OCI-LY7 (cell line): ENCODE measurements at regions not wholly inside any gene's neighbourhood (a gene's known extent, or its start where the extent isn't known, plus 50 kb on each side); places are given as distances from the start of the nearest gene placed in this dataset.
"Not testable (repeated sequence)": the region's sequence is repeated elsewhere in the genome, so short reads cannot be mapped to it uniquely, and the experiment has no call there.

Experiments
- BruUV-seq: library from RNA; stranded (reverse); fragments of 400-500 nt; replicated peaks from 2 replicates; lab custom pipeline; 2021; lab: Mats Ljungman, UMichigan
- CTCF ChIA-PET: fragments of 300-600 bp; sonication (Branson Sonifier 250); formaldehyde crosslinking; loops from one replicate; lab custom pipeline; 2022; ENCODE audit warnings: antibody characterized with exemption; ENCODE audit not compliant: unreplicated experiment; lab: Charles Lee
- POLR2A ChIA-PET: fragments of 300-600 bp; sonication (Branson Sonifier 250); formaldehyde crosslinking; loops from one replicate; lab custom pipeline; 2022; ENCODE audit warnings: antibody characterized with exemption; lab: Charles Lee
- DNase-seq: peaks from one replicate; pipeline ENCODE4 v3.0.0-alpha.2; 2015; ENCODE audit warnings: low spot score
- H2AFZ ChIP-seq: fragments of 200-600 bp; sonication (generic), shearing (Covaris generic); 2 replicates; pipeline ENCODE4 v1.6.1; 2014; ENCODE audit warnings: mild to moderate bottlenecking, antibody characterized with exemption, low read length, moderate library complexity
- H3K27ac ChIP-seq: fragments of 200-600 bp; sonication (generic); 2 replicates; pipeline ENCODE4 v1.5.1; 2014; ENCODE audit warnings: mixed run types, low read depth, mild to moderate bottlenecking, moderate library complexity, low read length, inconsistent platforms; ENCODE audit not compliant: poor library complexity, severe bottlenecking
- H3K36me3 ChIP-seq: fragments of 200-600 bp; sonication (generic); 2 replicates; pipeline ENCODE4 v1.6.1; 2014; ENCODE audit warnings: mild to moderate bottlenecking, antibody characterized with exemption, low read length, moderate library complexity, mixed read lengths; ENCODE audit not compliant: insufficient read depth
- H3K4me1 ChIP-seq: fragments of 200-600 bp; sonication (generic); 2 replicates; pipeline ENCODE4 v1.5.1; 2014; ENCODE audit warnings: mild to moderate bottlenecking, low read length; ENCODE audit not compliant: insufficient read depth, poor library complexity, severe bottlenecking
- H3K4me2 ChIP-seq: fragments of 200-600 bp; sonication (generic); 2 replicates; pipeline ENCODE4 v1.6.1; 2014; ENCODE audit warnings: mild to moderate bottlenecking, low read length
- H3K4me3 ChIP-seq: fragments of 200-600 bp; sonication (generic); 2 replicates; pipeline ENCODE4 v1.5.1; 2014; ENCODE audit warnings: mild to moderate bottlenecking, low read depth, low read length; ENCODE audit not compliant: poor library complexity, severe bottlenecking
- H3K79me2 ChIP-seq: fragments of 200-600 bp; sonication (generic); 2 replicates; pipeline ENCODE4 v1.6.1; 2016; ENCODE audit warnings: low read depth, mild to moderate bottlenecking, low read length, moderate library complexity, mixed read lengths; ENCODE audit not compliant: insufficient read depth
- H3K9me2 ChIP-seq: fragments of 200-600 bp; sonication (generic); 2 replicates; pipeline ENCODE4 v1.6.1; 2016; ENCODE audit warnings: mild to moderate bottlenecking, low read length, mixed read lengths; ENCODE audit not compliant: insufficient read depth
- H3K9me3 ChIP-seq: fragments of 200-600 bp; sonication (generic); 2 replicates; pipeline ENCODE4 v1.6.1; 2014; ENCODE audit warnings: mild to moderate bottlenecking, mixed run types, low read length, mixed read lengths
- H4K20me1 ChIP-seq: fragments of 200-600 bp; sonication (generic); 2 replicates; pipeline ENCODE4 v1.6.1; 2014; ENCODE audit warnings: mild to moderate bottlenecking, antibody characterized with exemption, low read length, moderate library complexity, mixed read lengths; ENCODE audit not compliant: insufficient read depth
- CTCF ChIP-seq: fragments of 200-600 bp; sonication (generic); conservative IDR thresholded peaks from 2 replicates; pipeline ENCODE4 v1.5.1; 2014; ENCODE audit warnings: mild to moderate bottlenecking, antibody characterized with exemption, low read length, moderate library complexity, mixed read lengths
- EZH2phosphoT487 ChIP-seq: fragments of 200-600 bp; sonication (generic); IDR thresholded peaks from 2 replicates; pipeline ENCODE4 v1.6.1; 2018; ENCODE audit warnings: low read depth, borderline replicate concordance, mild to moderate bottlenecking, mixed run types, antibody characterized with exemption, low read length, moderate library complexity, mixed read lengths
- intact Hi-C: fragments of 100-400 bp; cut with micrococcal nuclease; formaldehyde crosslinking; loops from one replicate; pipeline ENCODE4 v1.10.0; 2022; ENCODE audit not compliant: unreplicated experiment

- Histone ChIP-seq H3K9me3 (no peaks in the 10 kb centered on the region), H3K9me2 (no peaks in the 10 kb centered on the region), H3K4me3 (no peak overlapping the region), H3K4me2 (no peak overlapping the region), H2AFZ (no peak overlapping the region), H4K20me1 (no peaks in the 10 kb centered on the region), H3K79me2 (no peaks in the 10 kb centered on the region), H3K36me3 (no peaks in the 10 kb centered on the region), H3K27ac (no peak overlapping the region), H3K4me1 (no peaks in the 10 kb centered on the region)
- TF ChIP-seq CTCF, result no peak
- no peak for TF ChIP-seq EZH2phosphoT487
- ChIA-PET CTCF (no interaction called here), POLR2A (no interaction called here)
- DNase-seq, result no peak
- BruUV-seq, result no TSS peak
- intact Hi-C loops, result no loop called here
Observed at GRCh38 chr6:76885861-76886301, 577.4 kb downstream of the HTR1B start.

GRCh38 chr6:76881414-76881813 is 581.9 kb downstream of the HTR1B start:
- H3K27ac ChIP-seq, result no peak overlapping the region
- no peak overlapping the region for H2AFZ ChIP-seq
- H3K4me2 ChIP-seq, result no peak overlapping the region
- POLR2A ChIA-PET, result no interaction called here
- H4K20me1 ChIP-seq, result no peaks in the 10 kb centered on the region
- no peaks in the 10 kb centered on the region for H3K9me3 ChIP-seq
- intact Hi-C loops, result no loop called here
- no peaks in the 10 kb centered on the region for H3K79me2 ChIP-seq
- H3K4me3 ChIP-seq, result no peak overlapping the region
- BruUV-seq, result no TSS peak
- CTCF ChIA-PET, result no interaction called here
- DNase-seq, result no peak
- H3K4me1 ChIP-seq, result no peaks in the 10 kb centered on the region
- no peaks in the 10 kb centered on the region for H3K9me2 ChIP-seq
- TF ChIP-seq EZH2phosphoT487, result no peak
- TF ChIP-seq CTCF, result no peak
- H3K36me3 ChIP-seq, result no peaks in the 10 kb centered on the region

GRCh38 chr6:76876922-76877553 is 586.3 kb downstream of the HTR1B start:
- no peak for DNase-seq
- POLR2A ChIA-PET, result no interaction called here
- CTCF ChIA-PET, result no interaction called here
- H3K9me2 ChIP-seq, result no peaks in the 10 kb centered on the region
- H4K20me1 ChIP-seq, result no peaks in the 10 kb centered on the region
- no peak overlapping the region for H3K4me2 ChIP-seq
- H2AFZ ChIP-seq, result no peak overlapping the region
- no peaks in the 10 kb centered on the region for H3K9me3 ChIP-seq
- H3K36me3 ChIP-seq, result no peaks in the 10 kb centered on the region
- no peak for TF ChIP-seq CTCF
- TF ChIP-seq EZH2phosphoT487, result no peak
- H3K79me2 ChIP-seq, result no peaks in the 10 kb centered on the region
- BruUV-seq, result no TSS peak
- no peak overlapping the region for H3K27ac ChIP-seq
- H3K4me1 ChIP-seq, result no peaks in the 10 kb centered on the region
- intact Hi-C loops, result no loop called here
- H3K4me3 ChIP-seq, result no peak overlapping the region

DNA sequence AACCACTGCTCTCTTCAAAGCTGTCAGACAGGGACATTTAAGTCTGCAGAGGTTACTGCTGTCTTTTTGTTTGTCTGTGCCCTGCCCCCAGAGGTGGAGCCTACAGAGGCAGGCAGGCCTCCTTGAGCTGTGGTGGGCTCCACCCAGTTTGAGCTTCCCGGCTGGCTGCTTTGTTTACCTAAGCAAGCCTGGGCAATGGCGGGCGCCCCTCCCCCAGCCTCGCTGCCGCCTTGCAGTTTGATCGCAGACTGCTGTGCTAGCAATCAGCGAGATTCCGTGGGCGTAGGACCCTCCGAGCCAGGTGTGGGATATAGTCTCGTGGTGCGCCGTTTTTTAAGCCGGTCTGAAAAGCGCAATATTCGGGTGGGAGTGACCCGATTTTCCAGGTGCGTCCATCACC is 586.9 kb downstream of the HTR1B start:
- intact Hi-C loops, H2AFZ ChIP-seq, H3K36me3 ChIP-seq, BruUV-seq, H4K20me1 ChIP-seq, H3K4me2 ChIP-seq, CTCF ChIA-PET, DNase-seq, H3K27ac ChIP-seq, H3K79me2 ChIP-seq, H3K9me3 ChIP-seq, POLR2A ChIA-PET, H3K9me2 ChIP-seq, H3K4me3 ChIP-seq, H3K4me1 ChIP-seq: not testable (repeated sequence)
